NCI-H1694 treated with DMSO at 0.1 percent for 48 hours (cell line): ENCODE measurements at regions not wholly inside any gene's neighbourhood (a gene's known extent, or its start where the extent isn't known, plus 50 kb on each side); places are given as distances from the start of the nearest gene placed in this dataset.
"Not testable (repeated sequence)": the region's sequence is repeated elsewhere in the genome, so short reads cannot be mapped to it uniquely, and the experiment has no call there.

Experiments used
- DNase-seq: peaks from one replicate; lab custom pipeline; 2025; lab: John Stamatoyannopoulos, UW

- no peak for DNase-seq
These were observed 157.5 kb upstream of the AHI1 start for GRCh38 chr6:135655055-135655454.

GRCh38 chr6:135657207-135657606 is 159.7 kb upstream of the AHI1 start:
- DNase-seq: no peak

DNA sequence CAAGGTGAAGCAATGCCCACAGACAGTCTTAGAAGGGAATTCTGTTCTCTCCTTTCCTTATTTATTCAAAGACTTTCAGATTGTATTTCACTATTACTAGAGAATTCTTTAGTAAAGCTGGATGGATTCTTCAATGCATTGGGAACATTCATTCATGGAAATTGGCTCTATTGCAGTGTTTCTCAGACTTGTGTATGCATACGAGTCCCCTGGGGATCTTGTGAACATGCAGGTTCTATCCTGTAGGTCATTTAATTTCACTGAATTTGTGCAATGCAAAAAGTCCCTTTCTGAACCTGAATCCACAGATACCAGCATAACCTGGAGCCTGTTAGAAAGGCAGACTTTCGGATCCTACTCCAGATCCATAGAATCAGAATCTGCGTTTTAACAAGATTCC is 160.9 kb upstream of the AHI1 start:
- DNase-seq: no peak

DNA sequence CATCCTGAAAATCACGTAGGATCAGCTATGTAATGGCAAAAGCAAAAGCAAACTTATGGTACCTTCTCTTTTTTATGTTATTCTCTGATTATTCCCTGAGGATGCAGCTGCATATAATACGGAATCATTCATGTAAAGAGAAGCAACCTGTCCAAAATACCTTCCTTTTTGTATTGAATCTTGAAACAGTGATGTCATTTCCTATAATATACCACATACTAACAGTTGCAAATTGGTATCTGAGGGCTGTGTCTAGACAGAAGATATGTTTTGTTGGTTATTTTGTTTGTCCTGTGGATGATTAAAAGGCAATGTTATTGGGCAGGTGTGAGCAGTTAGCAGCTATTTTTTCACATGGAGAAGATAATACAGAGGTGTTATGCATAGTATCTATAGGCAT is 161.4 kb upstream of the AHI1 start:
- no peak for DNase-seq

DNA sequence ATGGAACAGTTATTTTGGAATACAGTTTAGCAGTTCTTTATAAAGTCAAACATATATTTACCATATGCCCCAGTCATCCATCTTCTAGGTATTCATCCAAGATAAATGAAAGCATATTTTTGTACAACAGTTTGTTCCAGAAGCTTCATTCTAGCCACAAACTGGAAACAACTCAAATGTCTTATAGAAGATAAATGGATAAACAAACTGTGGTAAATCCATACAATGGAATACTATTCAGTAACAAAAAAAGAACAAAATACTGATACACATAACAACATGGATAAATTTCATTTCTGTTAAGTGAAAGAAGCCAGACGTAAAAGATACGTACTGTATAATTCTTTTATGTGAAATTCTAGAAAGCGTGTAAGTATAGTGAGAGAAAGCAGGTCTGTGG is 167.0 kb upstream of the AHI1 start:
- DNase-seq: no peak

DNA sequence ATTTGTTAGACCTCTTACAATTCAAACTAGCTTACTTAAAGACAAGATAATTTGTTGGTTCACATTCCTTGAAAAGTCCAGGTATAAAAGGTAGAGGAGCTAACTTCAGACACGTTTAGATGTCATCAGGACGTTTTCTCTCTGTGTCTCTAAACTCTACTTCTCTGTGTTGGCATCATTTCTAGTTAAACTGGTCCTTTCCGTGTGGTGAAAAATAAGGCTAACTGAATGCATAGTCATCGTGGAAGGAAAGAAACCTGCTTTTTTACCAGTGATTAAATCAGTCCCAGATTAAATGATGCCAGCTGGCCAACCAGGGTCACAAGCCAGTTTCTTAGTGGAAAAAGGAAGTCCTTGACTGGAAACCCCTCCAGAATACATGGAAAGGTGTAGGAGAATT is 168.4 kb upstream of the AHI1 start:
- DNase-seq: no peak

DNA sequence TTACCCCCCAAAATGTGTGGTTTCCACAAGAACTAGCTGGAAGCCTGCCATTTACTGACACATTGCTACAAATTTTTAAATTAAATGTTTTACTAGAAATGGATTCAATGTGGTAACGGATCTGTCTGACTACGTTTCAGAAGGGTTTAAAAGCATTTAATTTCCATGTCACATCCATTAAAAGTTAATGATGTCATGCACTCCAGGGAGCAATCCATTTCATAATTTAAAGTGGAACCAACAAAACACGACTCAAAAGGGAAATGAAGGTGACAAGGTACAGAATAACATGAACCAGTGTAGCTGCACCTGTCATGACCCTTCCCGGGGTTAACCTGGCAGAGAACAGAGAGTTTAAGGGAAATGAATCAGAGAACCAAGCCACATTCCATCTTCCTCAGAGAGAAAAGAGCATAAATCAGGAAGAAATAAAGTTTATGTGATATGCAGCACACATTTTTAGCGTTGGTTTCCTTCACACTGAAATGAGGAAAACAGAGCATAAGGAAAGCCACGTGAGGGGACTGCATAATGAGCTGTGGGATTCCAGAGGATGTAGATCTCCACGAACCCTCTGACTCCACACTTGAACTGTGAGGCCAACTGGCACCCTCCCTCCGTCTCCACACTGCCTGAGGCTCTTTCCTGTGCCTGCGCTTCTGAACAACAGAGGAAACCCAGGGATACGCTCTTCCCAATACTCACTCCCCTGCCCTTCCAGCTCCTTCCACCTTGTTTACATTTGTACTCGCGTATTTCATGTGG is 170.3 kb upstream of the AHI1 start:
- no peak for DNase-seq

GRCh38 chr6:135672256-135672655 is 174.7 kb upstream of the AHI1 start:
- no peak for DNase-seq

DNA sequence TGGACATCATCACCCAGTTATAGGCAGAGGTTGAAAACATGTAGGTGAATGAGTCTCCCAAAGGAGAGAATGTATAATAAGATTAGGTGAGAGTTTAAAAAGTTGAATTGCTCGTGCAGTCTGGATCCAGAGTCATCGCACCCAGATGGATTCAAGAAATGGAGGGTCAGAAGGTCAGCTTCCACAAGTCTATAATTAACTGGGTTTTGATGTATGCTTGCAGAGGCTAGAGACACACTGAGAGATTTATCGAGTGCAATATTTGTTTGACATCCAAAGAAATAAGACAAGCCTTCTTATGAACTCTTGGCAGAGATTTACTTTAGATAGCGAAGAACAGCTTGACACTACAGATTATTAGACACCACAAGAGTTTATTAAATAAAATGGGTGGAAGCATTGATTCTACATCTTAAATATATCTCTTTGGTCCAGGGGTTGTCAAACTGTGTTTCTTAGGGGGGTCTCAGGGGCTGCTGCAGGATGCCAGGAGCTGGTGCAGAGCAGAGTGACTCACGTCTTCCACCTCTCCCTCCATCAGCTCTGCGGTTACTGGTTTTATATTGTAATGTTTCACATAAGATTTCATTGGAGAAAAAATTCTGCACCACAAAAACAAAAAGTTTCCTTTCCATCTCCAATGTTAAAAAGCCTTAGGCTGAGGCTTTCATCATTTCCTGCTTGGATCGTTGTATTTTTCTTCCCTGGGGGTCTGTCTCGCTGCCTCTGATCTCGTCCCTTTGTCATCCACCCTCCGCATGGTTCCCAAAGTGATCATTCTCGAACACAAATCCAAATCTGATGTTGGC is 176.2 kb upstream of the AHI1 start:
- no peak for DNase-seq

GRCh38 chr6:135675026-135675425 is 176.5 kb upstream of the PDE7B start:
- DNase-seq: no peak

DNA sequence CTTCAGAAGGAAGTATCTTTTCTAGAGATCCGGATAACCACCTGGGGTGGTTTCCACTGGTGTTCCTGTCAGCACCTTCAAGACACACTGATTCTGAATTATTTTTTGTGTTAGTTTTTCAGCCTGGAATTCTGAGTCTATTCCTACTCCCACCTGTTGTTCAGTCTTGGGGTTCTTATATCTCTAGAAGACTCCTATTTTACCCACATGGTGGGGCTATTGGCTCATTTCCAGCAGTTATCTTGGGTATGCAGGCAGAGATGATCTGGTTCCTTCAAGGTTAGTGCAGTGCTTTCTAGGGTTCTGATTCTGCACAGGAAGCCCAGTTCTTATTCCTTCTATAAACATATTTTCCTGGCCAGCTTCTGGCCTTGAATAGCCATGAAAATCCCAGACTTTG is 175.6 kb upstream of the PDE7B start:
- DNase-seq: no peak

GRCh38 chr6:135680964-135681913 is 170.3 kb upstream of the PDE7B start:
- no peak for DNase-seq

- DNase-seq: no peak
These were observed 164.7 kb upstream of the PDE7B start for GRCh38 chr6:135686784-135687301.

GRCh38 chr6:135688476-135688875 is 163.0 kb upstream of the PDE7B start:
- not testable (repeated sequence) for DNase-seq

- no peak for DNase-seq
These were observed 159.1 kb upstream of the PDE7B start for GRCh38 chr6:135692426-135692825.

GRCh38 chr6:135693811-135694370 is 157.6 kb upstream of the PDE7B start:
- DNase-seq: no peak

DNA sequence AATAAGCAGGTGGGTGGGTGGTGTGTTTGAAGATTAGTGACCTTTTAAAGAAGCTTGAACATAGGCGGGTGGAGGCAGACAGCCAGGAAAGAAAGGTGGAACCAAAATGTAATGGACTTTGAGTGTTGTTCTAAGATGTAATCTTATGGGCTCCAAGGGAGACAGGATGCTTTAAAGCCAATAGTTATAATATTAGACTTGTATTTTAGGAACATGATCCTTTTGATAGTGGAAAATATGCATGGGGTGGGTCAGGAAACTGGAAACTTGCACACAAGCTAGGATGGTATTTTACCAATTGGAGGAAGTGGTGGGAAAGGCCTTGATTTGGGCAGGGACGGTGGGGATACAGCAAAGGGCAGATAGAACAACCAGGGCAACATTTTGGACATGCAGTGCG is 151.8 kb upstream of the PDE7B start:
- no peak for DNase-seq

DNA sequence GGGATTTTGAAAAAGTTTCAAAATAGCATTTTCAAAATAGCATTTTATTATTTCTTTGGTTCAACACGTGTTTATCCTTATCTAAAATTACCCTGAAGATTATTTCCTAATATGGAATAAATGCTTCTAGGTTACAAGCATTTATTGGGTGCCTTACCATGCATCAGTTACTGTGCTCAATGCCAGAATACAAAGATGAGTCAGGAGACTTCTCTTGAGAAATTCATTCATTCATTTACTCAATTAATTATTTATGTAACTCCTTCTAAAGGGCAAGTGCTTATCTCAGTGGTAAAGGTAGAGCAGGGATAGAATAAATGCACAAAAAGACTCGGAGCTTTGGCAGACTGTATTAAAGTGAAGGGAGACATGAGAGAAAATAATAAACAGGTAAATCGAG is 150.1 kb upstream of the PDE7B start:
- no peak for DNase-seq

DNA sequence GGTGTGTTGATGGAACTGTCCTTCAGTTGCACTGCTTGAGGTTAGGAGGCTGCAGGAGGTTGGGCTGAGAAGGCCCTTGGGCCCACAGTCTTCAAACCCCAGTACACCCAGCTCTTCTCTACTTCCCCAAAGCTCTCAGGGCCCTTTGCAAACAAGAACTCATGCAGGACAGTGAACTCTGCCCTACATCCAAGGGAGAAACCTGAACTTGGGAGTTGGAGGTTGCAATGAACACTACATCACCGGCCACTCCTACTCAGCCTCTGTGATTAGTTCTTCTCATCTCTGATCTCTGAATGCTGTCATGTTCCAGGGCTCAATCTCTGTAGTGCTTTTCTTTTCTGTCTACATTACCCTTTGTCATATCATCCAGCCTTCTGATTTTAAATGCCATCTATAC is 148.5 kb upstream of the PDE7B start:
- DNase-seq: no peak

GRCh38 chr6:135703621-135704020 is 147.9 kb upstream of the PDE7B start:
- DNase-seq: no peak

GRCh38 chr6:135707426-135707825 is 144.1 kb upstream of the PDE7B start:
- no peak for DNase-seq

- DNase-seq: no peak
These were observed 141.5 kb upstream of the PDE7B start for GRCh38 chr6:135710042-135710441.
